ENCODE measurements at regions not wholly inside any gene's neighbourhood (a gene's known extent, or its start where the extent isn't known, plus 50 kb on each side); places are given as distances from the start of the nearest gene placed in this dataset.

DNA sequence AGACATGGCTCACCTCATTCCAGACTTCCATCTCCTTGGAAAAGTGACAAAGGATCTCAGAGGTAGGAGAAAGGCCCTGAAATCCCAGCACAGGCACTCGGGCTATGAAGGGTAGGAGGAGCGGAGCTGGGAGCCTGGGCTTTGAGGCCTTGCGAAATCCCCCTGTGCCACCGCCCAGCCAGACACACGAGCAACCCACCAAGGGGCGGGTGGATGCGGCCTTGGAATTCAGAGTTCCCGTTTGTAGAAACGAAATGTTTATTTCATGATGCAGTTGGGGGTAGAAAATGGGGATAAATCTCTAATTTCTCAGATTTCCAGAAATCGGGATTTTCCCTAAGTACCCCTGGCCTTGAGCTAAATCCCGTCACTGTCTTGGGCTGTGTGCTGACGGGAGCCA is 177.1 kb upstream of the HDAC4 start:
- no peaks in the 10 kb centered on the region for H3K27me3 ChIP-seq
- H3K4me3 ChIP-seq, result no peak overlapping the region
- H3K36me3 ChIP-seq (replicated peaks in 1 of 2; ENCODE audit: insufficient read depth in 1 of 2, low read depth in 2 of 2), result no peaks in the 10 kb centered on the region
- DNase-seq (no peak), ATAC-seq (no peak)
- WGBS, 2 donors, result 79 to 83% methylated on average over 12 of the region's 12 CpGs
- no peaks in the 10 kb centered on the region for H3K4me1 ChIP-seq
- intact Hi-C loops (cut with DNase I), result no loop called here
- TF ChIP-seq, protein P1, sequence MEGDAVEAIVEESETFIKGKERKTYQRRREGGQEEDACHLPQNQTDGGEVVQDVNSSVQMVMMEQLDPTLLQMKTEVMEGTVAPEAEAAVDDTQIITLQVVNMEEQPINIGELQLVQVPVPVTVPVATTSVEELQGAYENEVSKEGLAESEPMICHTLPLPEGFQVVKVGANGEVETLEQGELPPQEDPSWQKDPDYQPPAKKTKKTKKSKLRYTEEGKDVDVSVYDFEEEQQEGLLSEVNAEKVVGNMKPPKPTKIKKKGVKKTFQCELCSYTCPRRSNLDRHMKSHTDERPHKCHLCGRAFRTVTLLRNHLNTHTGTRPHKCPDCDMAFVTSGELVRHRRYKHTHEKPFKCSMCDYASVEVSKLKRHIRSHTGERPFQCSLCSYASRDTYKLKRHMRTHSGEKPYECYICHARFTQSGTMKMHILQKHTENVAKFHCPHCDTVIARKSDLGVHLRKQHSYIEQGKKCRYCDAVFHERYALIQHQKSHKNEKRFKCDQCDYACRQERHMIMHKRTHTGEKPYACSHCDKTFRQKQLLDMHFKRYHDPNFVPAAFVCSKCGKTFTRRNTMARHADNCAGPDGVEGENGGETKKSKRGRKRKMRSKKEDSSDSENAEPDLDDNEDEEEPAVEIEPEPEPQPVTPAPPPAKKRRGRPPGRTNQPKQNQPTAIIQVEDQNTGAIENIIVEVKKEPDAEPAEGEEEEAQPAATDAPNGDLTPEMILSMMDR (IDR thresholded peaks at IDR 0.05), result no peak
- no peak for TF ChIP-seq POLR2A (IDR thresholded peaks at IDR 0.05)
- peaks cover 0 to 6% (median 0%) of the 10 kb centered on the region in 3 donors for H3K9me3 ChIP-seq
- no peak overlapping the region for H3K27ac ChIP-seq

DNA sequence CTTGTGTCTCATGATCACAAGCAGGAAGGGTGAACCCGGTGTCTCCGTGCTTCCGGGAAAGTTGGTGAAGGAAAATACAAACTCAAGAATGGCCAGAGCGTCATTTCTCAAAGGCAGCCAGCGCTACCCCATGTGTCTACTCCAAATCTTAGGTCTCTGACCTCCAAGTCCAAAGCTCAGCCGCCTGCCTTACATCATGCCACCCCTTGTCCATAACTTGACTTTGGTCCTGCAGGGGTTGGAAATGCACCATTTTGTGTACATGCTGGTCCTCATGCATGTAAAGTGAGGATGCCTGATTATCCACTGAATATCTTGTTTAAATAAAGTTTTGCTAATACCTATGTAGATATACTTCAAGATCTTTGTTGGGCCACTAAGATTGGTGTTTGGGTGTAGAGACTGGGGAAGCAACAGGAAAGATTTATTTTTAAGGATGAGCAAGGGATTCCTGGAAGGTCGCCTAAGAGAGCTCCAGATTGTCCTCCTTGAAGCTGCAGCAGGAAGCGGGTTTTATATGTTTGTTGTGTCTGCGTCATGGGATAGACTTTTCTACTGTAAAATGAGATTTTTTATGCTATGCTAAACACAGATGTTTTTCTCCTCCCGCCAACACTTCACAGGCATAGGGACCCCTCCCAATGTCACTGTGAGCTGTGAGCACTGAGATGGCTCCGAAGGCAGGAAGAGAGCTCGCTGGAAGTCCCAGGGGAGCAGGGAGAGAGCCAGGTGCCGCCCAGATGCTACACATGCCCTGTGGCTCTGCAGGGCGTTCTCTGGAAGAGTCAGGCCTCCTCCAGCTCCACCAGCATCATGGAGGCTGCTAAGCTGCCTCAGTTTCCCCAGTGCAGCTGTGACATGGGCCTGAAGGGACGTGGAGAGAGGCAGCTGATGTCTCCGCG is 176.2 kb upstream of the HDAC4 start:
- Histone ChIP-seq H3K9me3 (peaks cover 0 to 6% (median 0%) of the 10 kb centered on the region in 3 donors), H3K27ac (no peak overlapping the region), H3K36me3 (replicated peaks in 1 of 2; ENCODE audit: insufficient read depth in 1 of 2, low read depth in 2 of 2) (no peaks in the 10 kb centered on the region), H3K27me3 (no peaks in the 10 kb centered on the region), H3K4me1 (no peaks in the 10 kb centered on the region), H3K4me3 (no peak overlapping the region)
- no peak for TF ChIP-seq POLR2A (IDR thresholded peaks at IDR 0.05)
- TF ChIP-seq, protein P1 (IDR thresholded peaks at IDR 0.05), result no peak
- intact Hi-C loops (cut with DNase I), result no loop called here
- no peak for ATAC-seq
- no peak for DNase-seq
- 77 to 82% methylated on average over 16 to 17 of the region's 17 CpGs for WGBS, 2 donors

DNA sequence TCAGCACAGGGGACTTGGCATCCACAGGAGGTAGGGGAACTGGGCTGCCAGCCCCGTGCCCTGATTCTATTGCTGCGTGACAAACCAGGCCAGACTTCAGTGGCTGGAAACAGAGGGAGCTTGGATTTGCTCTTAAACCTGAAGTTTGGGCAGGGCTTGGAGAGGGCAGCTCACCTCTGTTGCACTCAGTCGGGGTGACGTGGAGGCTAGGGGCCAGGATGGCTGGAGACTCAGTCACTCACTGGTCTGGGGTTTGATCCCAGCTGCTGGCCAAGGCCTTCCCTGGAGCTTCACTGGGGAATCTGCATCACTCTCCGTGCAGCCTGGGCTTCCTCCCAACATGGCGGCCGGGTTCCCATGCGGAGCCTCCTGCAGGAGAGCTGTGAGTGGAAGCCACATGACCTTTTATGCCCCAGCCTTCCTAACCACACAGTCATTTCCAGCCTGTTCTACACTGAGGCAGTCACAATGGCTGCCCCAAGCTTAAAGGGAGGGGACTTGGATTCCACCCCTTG is 175.2 kb upstream of the HDAC4 start:
- WGBS, 2 donors, result 87 to 89% methylated on average over 3 to 8 of the region's 8 CpGs
- H3K36me3 ChIP-seq (replicated peaks in 1 of 2; ENCODE audit: insufficient read depth in 1 of 2, low read depth in 2 of 2), result no peaks in the 10 kb centered on the region
- ATAC-seq (no peak), DNase-seq (no peak)
- H3K27me3 ChIP-seq, result no peaks in the 10 kb centered on the region
- intact Hi-C loops (cut with DNase I), result no loop called here
- no peak overlapping the region for H3K27ac ChIP-seq
- no peak for TF ChIP-seq POLR2A (IDR thresholded peaks at IDR 0.05)
- TF ChIP-seq, protein P1 (IDR thresholded peaks at IDR 0.05), result no peak
- no peaks in the 10 kb centered on the region for H3K4me1 ChIP-seq
- peaks cover 0 to 6% (median 0%) of the 10 kb centered on the region in 3 donors for H3K9me3 ChIP-seq
- no peak overlapping the region for H3K4me3 ChIP-seq

DNA sequence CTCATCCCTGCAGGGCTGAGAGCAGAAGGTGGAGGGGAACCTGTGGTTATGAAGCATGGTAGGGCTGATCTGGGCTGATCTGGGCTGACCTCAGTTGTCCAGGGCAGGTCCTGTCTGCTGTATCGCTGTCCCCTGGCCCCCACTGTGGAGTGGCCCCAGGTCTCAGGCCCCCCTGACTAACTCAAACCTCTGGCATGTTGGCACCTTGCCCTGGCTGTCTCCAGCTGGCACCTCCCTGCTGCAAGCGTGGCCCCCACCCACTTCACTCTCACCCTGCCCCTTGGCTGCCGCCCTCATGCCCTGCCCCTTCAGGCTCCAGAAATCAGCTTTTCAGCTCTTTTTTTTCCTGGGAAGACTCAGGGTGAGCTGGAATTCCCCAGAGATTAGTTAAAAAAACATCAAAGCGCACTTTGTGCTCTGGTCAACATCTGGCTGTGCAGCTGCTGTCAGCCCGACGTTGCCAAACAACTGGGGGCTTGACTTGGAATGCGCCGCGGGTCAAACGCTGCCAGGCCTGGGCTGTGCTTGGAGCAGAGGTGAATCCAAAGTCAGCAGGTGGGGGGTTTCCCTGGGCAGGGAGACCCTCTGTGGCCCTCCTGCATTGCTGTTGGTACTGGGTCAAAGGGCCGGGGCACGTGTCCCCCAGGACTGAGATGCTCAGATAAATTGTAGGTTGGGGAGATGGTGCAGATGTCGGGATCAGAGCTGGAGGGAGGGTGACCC is 173.8 kb upstream of the HDAC4 start:
- Histone ChIP-seq H3K27ac (no peak overlapping the region), H3K36me3 (replicated peaks in 1 of 2; ENCODE audit: insufficient read depth in 1 of 2, low read depth in 2 of 2) (no peaks in the 10 kb centered on the region), H3K4me3 (no peak overlapping the region), H3K9me3 (peaks cover 0 to 6% (median 0%) of the 10 kb centered on the region in 3 donors), H3K27me3 (no peaks in the 10 kb centered on the region), H3K4me1 (no peaks in the 10 kb centered on the region)
- intact Hi-C loops (cut with DNase I), result no loop called here
- TF ChIP-seq, protein P1 (IDR thresholded peaks at IDR 0.05), result no peak
- TF ChIP-seq POLR2A (IDR thresholded peaks at IDR 0.05), result no peak
- ATAC-seq (no peak), DNase-seq (no peak)
- 33 to 39% methylated on average over 13 of the region's 13 CpGs for WGBS, 2 donors
